ENCODE measurements at regions not wholly inside any gene's neighbourhood (a gene's known extent, or its start where the extent isn't known, plus 50 kb on each side); places are given as distances from the start of the nearest gene placed in this dataset.
"Not testable (repeated sequence)": the region's sequence is repeated elsewhere in the genome, so short reads cannot be mapped to it uniquely, and the experiment has no call there.

- DNase-seq, result no peak
These were observed 220.6 kb downstream of the PTGER3 start for GRCh38 chr1:70827030-70827429.

GRCh38 chr1:70828177-70828576, 219.4 kb downstream of the PTGER3 start:
- no peak for DNase-seq

GRCh38 chr1:70834365-70834764, 213.3 kb downstream of the PTGER3 start:
- DNase-seq, result not testable (repeated sequence)

- DNase-seq, result no peak
These were observed 211.2 kb downstream of the PTGER3 start for GRCh38 chr1:70836456-70836855.

GRCh38 chr1:70840260-70840953, 207.2 kb downstream of the PTGER3 start:
- no peak for DNase-seq

- no peak for DNase-seq
These were observed 205.1 kb downstream of the PTGER3 start for GRCh38 chr1:70842562-70842961.

GRCh38 chr1:70843452-70843851, 204.2 kb downstream of the PTGER3 start:
- no peak for DNase-seq

- no peak for DNase-seq
These were observed 200.6 kb downstream of the PTGER3 start for GRCh38 chr1:70847013-70847412.

- no peak for DNase-seq
These were observed 192.4 kb downstream of the PTGER3 start for GRCh38 chr1:70855203-70855602.

GRCh38 chr1:70856201-70856600, 191.4 kb downstream of the PTGER3 start:
- no peak for DNase-seq

- no peak for DNase-seq
These were observed 184.4 kb downstream of the PTGER3 start for GRCh38 chr1:70863239-70863638.

GRCh38 chr1:70864302-70864701, 183.3 kb downstream of the PTGER3 start:
- DNase-seq, result no peak

GRCh38 chr1:70866542-70867264, 180.9 kb downstream of the PTGER3 start:
- DNase-seq, result no peak

- no peak for DNase-seq
These were observed 175.8 kb downstream of the PTGER3 start for GRCh38 chr1:70871790-70872189.

- no peak for DNase-seq
These were observed 173.6 kb downstream of the PTGER3 start for GRCh38 chr1:70874063-70874462.

- no peak for DNase-seq
These were observed 172.8 kb downstream of the PTGER3 start for GRCh38 chr1:70874818-70875217.

- DNase-seq, result no peak
These were observed 170.3 kb downstream of the PTGER3 start for GRCh38 chr1:70877343-70877742.

- no peak for DNase-seq
These were observed 159.7 kb downstream of the PTGER3 start for GRCh38 chr1:70887936-70888335.

- no peak for DNase-seq
These were observed 158.9 kb downstream of the PTGER3 start for GRCh38 chr1:70888722-70889121.

GRCh38 chr1:70890408-70890807, 157.2 kb downstream of the PTGER3 start:
- DNase-seq, result no peak

- no peak for DNase-seq
These were observed 156.4 kb downstream of the PTGER3 start for GRCh38 chr1:70891051-70891843.

GRCh38 chr1:70892140-70892539, 155.5 kb downstream of the PTGER3 start:
- no peak for DNase-seq

- DNase-seq, result no peak
These were observed 154.7 kb downstream of the PTGER3 start for GRCh38 chr1:70892930-70893329.

- no peak for DNase-seq
These were observed 154.2 kb downstream of the PTGER3 start for GRCh38 chr1:70893381-70893780.

Measured in SW 1271 (cell line).